ENCODE measurements at regions not wholly inside any gene's neighbourhood (a gene's known extent, or its start where the extent isn't known, plus 50 kb on each side); places are given as distances from the start of the nearest gene placed in this dataset.

DNA sequence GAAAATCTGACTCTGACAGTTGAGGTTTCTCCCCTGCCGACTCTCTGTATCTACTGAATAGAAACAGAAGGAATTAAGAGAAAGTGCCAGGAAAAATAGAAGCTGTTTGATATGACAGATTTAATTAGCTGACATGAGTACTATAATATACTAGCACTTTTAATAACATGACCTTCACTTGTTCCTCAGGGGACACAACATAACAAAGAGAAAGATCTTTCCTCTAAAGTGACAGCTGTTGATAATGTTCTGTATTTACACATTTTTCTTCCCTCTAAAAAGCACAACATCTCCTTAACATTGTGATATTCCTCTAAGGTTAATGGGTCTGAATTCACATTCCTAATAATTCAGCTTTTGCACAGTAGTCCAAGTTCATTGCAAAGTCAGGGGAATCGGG lies 1136.0 kb downstream of the PCDH17 start:
- TF ChIP-seq NR1H2 (CRISPR knock-in tag; IDR thresholded peaks at IDR 0.05; ENCODE audit: borderline replicate concordance, low read depth) = no peak
- TF ChIP-seq PAWR (CRISPR knock-in tag; IDR thresholded peaks at IDR 0.05; ENCODE audit: borderline replicate concordance) = no peak
- TF ChIP-seq, protein P1, sequence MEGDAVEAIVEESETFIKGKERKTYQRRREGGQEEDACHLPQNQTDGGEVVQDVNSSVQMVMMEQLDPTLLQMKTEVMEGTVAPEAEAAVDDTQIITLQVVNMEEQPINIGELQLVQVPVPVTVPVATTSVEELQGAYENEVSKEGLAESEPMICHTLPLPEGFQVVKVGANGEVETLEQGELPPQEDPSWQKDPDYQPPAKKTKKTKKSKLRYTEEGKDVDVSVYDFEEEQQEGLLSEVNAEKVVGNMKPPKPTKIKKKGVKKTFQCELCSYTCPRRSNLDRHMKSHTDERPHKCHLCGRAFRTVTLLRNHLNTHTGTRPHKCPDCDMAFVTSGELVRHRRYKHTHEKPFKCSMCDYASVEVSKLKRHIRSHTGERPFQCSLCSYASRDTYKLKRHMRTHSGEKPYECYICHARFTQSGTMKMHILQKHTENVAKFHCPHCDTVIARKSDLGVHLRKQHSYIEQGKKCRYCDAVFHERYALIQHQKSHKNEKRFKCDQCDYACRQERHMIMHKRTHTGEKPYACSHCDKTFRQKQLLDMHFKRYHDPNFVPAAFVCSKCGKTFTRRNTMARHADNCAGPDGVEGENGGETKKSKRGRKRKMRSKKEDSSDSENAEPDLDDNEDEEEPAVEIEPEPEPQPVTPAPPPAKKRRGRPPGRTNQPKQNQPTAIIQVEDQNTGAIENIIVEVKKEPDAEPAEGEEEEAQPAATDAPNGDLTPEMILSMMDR (CRISPR knock-in tag; IDR thresholded peaks at IDR 0.05) = no peak
- no peak for TF ChIP-seq FIP1L1 (IDR thresholded peaks at IDR 0.05; ENCODE audit: borderline replicate concordance, insufficient read depth, low read depth, low read length)
- no peak for TF ChIP-seq POLR2AphosphoS5 (IDR thresholded peaks at IDR 0.05; ENCODE audit: low read depth, low read length)
- TF ChIP-seq RFX5 (IDR thresholded peaks at IDR 0.05; ENCODE audit: low read depth, low read length) = no peak
- no peak for TF ChIP-seq ZNF800 (CRISPR knock-in tag; IDR thresholded peaks at IDR 0.05)
- TF ChIP-seq, protein P2, sequence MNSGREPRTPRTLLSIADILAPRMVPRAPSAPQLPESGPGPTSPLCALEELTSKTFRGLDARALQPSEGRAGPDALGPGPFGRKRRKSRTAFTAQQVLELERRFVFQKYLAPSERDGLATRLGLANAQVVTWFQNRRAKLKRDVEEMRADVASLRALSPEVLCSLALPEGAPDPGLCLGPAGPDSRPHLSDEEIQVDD (CRISPR knock-in tag; IDR thresholded peaks at IDR 0.05; ENCODE audit: borderline replicate concordance) = no peak
- TF ChIP-seq, protein P3, sequence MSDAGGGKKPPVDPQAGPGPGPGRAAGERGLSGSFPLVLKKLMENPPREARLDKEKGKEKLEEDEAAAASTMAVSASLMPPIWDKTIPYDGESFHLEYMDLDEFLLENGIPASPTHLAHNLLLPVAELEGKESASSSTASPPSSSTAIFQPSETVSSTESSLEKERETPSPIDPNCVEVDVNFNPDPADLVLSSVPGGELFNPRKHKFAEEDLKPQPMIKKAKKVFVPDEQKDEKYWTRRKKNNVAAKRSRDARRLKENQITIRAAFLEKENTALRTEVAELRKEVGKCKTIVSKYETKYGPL (CRISPR knock-in tag; IDR thresholded peaks at IDR 0.05) = no peak
- TF ChIP-seq SMARCE1 (IDR thresholded peaks at IDR 0.05; ENCODE audit: borderline replicate concordance) = no peak

All from HepG2 (cell line).